HEK293 (cell line): ENCODE measurements at regions not wholly inside any gene's neighbourhood (a gene's known extent, or its start where the extent isn't known, plus 50 kb on each side); places are given as distances from the start of the nearest gene placed in this dataset.

Source experiments
- ATF2 ChIP-seq: fragments of 450-650 bp; formaldehyde crosslinking; IDR thresholded peaks from 2 replicates; pipeline ENCODE4 v1.5.1; 2016; ENCODE audit warnings: missing biosample characterization, missing genetic modification characterization, low read depth
- CTCF ChIP-seq: fragments of 450-650 bp; formaldehyde crosslinking; IDR thresholded peaks from 2 replicates; pipeline ENCODE4 v1.5.1; 2016; ENCODE audit warnings: missing biosample characterization, missing genetic modification characterization
- REST ChIP-seq: fragments of 450-650 bp; formaldehyde crosslinking; IDR thresholded peaks from 2 replicates; pipeline ENCODE4 v1.5.1; 2016; ENCODE audit warnings: missing biosample characterization, missing genetic modification characterization
- TCF7L2 ChIP-seq: IDR thresholded peaks from 2 replicates; pipeline ENCODE4 v1.6.1; 2011; ENCODE audit warnings: low read depth, mild to moderate bottlenecking, inconsistent platforms, low read length, moderate library complexity, borderline replicate concordance
- ZNF10 ChIP-seq: fragments of 450-650 bp; formaldehyde crosslinking; IDR thresholded peaks from 2 replicates; pipeline ENCODE4 v1.5.1; 2017; ENCODE audit warnings: missing biosample characterization, missing genetic modification characterization
- ZNF24 ChIP-seq: fragments of 450-650 bp; formaldehyde crosslinking; IDR thresholded peaks from 2 replicates; pipeline ENCODE4 v1.5.1; 2016; ENCODE audit warnings: missing biosample characterization, missing genetic modification characterization
- ZNF302 ChIP-seq: fragments of 450-650 bp; formaldehyde crosslinking; IDR thresholded peaks from 2 replicates; pipeline ENCODE4 v1.5.1; 2016; ENCODE audit warnings: missing biosample characterization, missing genetic modification characterization, low read depth
- ZNF324 ChIP-seq: fragments of 450-650 bp; formaldehyde crosslinking; IDR thresholded peaks from 2 replicates; pipeline ENCODE4 v1.5.1; 2016; ENCODE audit warnings: missing biosample characterization, missing genetic modification characterization
- ZNF426 ChIP-seq: fragments of 450-650 bp; formaldehyde crosslinking; IDR thresholded peaks from 2 replicates; pipeline ENCODE4 v1.5.1; 2017; ENCODE audit warnings: missing biosample characterization, missing genetic modification characterization, mild to moderate bottlenecking, inconsistent platforms, moderate library complexity
- ZNF488 ChIP-seq: fragments of 450-650 bp; formaldehyde crosslinking; IDR thresholded peaks from 2 replicates; pipeline ENCODE4 v1.5.1; 2016; ENCODE audit warnings: missing biosample characterization, missing genetic modification characterization
- ZNF558 ChIP-seq: fragments of 450-650 bp; formaldehyde crosslinking; IDR thresholded peaks from 2 replicates; pipeline ENCODE4 v1.5.1; 2016; ENCODE audit warnings: missing biosample characterization, missing genetic modification characterization
- ZNF571 ChIP-seq: fragments of 450-650 bp; formaldehyde crosslinking; IDR thresholded peaks from 2 replicates; pipeline ENCODE4 v1.5.0; 2017; ENCODE audit warnings: missing biosample characterization, missing genetic modification characterization
- ZNF76 ChIP-seq: fragments of 450-650 bp; formaldehyde crosslinking; IDR thresholded peaks from 2 replicates; pipeline ENCODE4; 2016; ENCODE audit warnings: low read depth, missing biosample characterization, missing genetic modification characterization, borderline replicate concordance
- ZNF776 ChIP-seq: fragments of 450-650 bp; formaldehyde crosslinking; IDR thresholded peaks from 2 replicates; pipeline ENCODE4 v1.5.0; 2017; ENCODE audit warnings: missing biosample characterization, missing genetic modification characterization, borderline replicate concordance

GRCh38 chrX:89124985-89125384 is 378.0 kb downstream of the CPXCR1 start:
- no peak for TF ChIP-seq ZNF302 (tag by site-specific recombination)
- TF ChIP-seq ZNF76 (tag by site-specific recombination) = no peak
- TF ChIP-seq ZNF24 (tag by site-specific recombination) = no peak
- no peak for TF ChIP-seq CTCF (tag by site-specific recombination)
- no peak for TF ChIP-seq REST (tag by site-specific recombination)
- TF ChIP-seq ATF2 (tag by site-specific recombination) = no peak
- no peak for TF ChIP-seq ZNF558 (tag by site-specific recombination)
- TF ChIP-seq ZNF324 (tag by site-specific recombination) = no peak
- no peak for TF ChIP-seq ZNF10
- no peak for TF ChIP-seq ZNF571 (tag by site-specific recombination)
- no peak for TF ChIP-seq ZNF488 (tag by site-specific recombination)
- no peak for TF ChIP-seq ZNF776
- no peak for TF ChIP-seq TCF7L2
- no peak for TF ChIP-seq ZNF426 (tag by site-specific recombination)
